ENCODE measurements at regions not wholly inside any gene's neighbourhood (a gene's known extent, or its start where the extent isn't known, plus 50 kb on each side); places are given as distances from the start of the nearest gene placed in this dataset.

GRCh38 chr9:80177949-80178480 is 606.2 kb downstream of the TLE4 start:
- no peak for TF ChIP-seq CTCF (IDR thresholded peaks at IDR 0.05; ENCODE audit: low read length)
- TF ChIP-seq EZH2phosphoT487 (IDR thresholded peaks at IDR 0.05; ENCODE audit: low read length): no peak
